ENCODE measurements at regions not wholly inside any gene's neighbourhood (a gene's known extent, or its start where the extent isn't known, plus 50 kb on each side); places are given as distances from the start of the nearest gene placed in this dataset.
"Not testable (repeated sequence)": the region's sequence is repeated elsewhere in the genome, so short reads cannot be mapped to it uniquely, and the experiment has no call there.

DNA sequence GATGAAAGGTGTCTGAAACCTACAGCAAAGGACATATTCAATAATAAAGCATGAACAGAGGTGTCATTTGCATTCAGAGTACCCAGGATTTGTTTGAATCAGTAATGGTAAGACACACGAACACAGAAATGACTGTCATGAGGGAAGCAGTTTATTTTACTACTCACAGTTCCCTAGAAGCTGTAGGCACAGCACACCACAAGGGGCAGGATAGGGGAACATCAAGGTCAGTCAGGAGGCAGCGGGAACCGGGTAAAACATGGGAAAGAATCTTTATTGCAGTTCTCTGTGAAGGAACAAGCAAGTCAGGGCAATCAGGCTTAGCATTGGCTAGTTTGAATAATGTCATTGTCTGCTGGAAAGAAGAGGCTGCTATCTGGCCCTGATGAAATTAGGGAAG, 70.2 kb upstream of the PDSS1 start:
- Histone ChIP-seq H3K36me3 (ENCODE audit: low read depth) (no peaks in the 10 kb centered on the region), H3K27me3 (ENCODE audit: insufficient read depth, poor library complexity, severe bottlenecking) (peaks cover 2% of the 10 kb centered on the region), H3K4me3 (ENCODE audit: severe bottlenecking) (no peak overlapping the region), H3K9me3 (ENCODE audit: severe bottlenecking) (no peaks in the 10 kb centered on the region), H3K4me1 (ENCODE audit: insufficient read depth, poor library complexity, severe bottlenecking) (no peaks in the 10 kb centered on the region), H3K27ac (ENCODE audit: poor library complexity, severe bottlenecking) (no peak overlapping the region)
- ATAC-seq (ENCODE audit: low read depth) (0 out of 3 replicates have a peak, but pooled peaks have one; percentile 31), DNase-seq (ENCODE audit: low spot score) (no peak)
- TF ChIP-seq CTCF (IDR thresholded peaks at IDR 0.05; ENCODE audit: poor library complexity, severe bottlenecking), result no peak

- H3K4me1 ChIP-seq (ENCODE audit: insufficient read depth, poor library complexity, severe bottlenecking), result no peaks in the 10 kb centered on the region
- no peak overlapping the region for H3K27ac ChIP-seq (ENCODE audit: poor library complexity, severe bottlenecking)
- no peak for TF ChIP-seq CTCF (IDR thresholded peaks at IDR 0.05; ENCODE audit: poor library complexity, severe bottlenecking)
- ATAC-seq (ENCODE audit: low read depth) (no peak), DNase-seq (ENCODE audit: low spot score) (no peak)
- H3K4me3 ChIP-seq (ENCODE audit: severe bottlenecking), result no peak overlapping the region
- H3K9me3 ChIP-seq (ENCODE audit: severe bottlenecking), result no peaks in the 10 kb centered on the region
- no peaks in the 10 kb centered on the region for H3K36me3 ChIP-seq (ENCODE audit: low read depth)
- peaks cover 2% of the 10 kb centered on the region for H3K27me3 ChIP-seq (ENCODE audit: insufficient read depth, poor library complexity, severe bottlenecking)
These were observed 69.1 kb upstream of the PDSS1 start for GRCh38 chr10:26628395-26628794.

- not testable (repeated sequence) for ATAC-seq (ENCODE audit: low read depth); H3K4me3 ChIP-seq (ENCODE audit: severe bottlenecking)
These were observed 65.3 kb upstream of the PDSS1 start for GRCh38 chr10:26632171-26632570.

GRCh38 chr10:26634111-26634510, 63.4 kb upstream of the PDSS1 start:
- not testable (repeated sequence) for H3K9me3 ChIP-seq (ENCODE audit: severe bottlenecking); DNase-seq (ENCODE audit: low spot score); H3K36me3 ChIP-seq (ENCODE audit: low read depth); ATAC-seq (ENCODE audit: low read depth); H3K4me1 ChIP-seq (ENCODE audit: insufficient read depth, poor library complexity, severe bottlenecking); H3K27ac ChIP-seq (ENCODE audit: poor library complexity, severe bottlenecking); H3K27me3 ChIP-seq (ENCODE audit: insufficient read depth, poor library complexity, severe bottlenecking); H3K4me3 ChIP-seq (ENCODE audit: severe bottlenecking)

More at GRCh38 chr10:26632171-26632570, 65.3 kb upstream of the PDSS1 start:
- not testable (repeated sequence) for H3K9me3 ChIP-seq (ENCODE audit: severe bottlenecking); H3K27ac ChIP-seq (ENCODE audit: poor library complexity, severe bottlenecking); DNase-seq (ENCODE audit: low spot score); H3K36me3 ChIP-seq (ENCODE audit: low read depth); H3K27me3 ChIP-seq (ENCODE audit: insufficient read depth, poor library complexity, severe bottlenecking); H3K4me1 ChIP-seq (ENCODE audit: insufficient read depth, poor library complexity, severe bottlenecking)

DNA sequence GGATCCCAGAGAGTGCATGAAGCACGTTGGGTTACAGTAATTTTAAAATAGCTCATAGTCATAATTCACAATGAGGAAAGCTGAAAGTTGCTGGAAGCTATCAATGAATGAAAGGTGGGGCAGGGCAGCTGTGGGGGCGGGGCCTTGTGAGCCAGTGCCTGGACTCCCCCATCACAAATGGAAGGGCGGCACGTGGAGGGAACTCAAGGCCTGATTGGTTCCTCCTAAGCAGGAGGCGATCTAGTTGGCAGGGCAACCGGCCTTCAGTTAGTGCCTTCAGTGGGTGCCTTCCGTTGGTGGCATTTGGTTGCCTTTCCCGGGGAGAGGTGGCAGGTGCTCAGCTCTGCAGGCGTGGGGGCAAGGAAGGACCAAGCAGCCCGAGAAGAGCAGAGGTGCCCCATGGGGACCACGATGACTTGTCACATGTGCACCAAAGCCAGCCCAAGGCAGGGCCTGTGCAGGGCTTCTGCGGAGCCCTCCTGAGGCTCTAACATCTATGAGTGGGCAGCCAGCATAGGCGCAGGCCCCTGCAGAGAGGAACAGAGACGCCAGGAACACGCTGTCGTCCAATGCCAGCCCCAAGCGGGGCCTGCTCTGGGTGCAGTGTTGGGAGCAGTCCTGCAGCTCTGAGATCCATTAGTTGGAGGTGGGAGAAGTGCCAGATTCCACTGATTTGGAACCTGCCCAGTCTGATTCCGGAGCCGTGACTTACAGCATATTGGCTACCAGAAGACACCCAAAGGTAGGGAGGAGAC, 59.8 kb upstream of the PDSS1 start:
- no peaks in the 10 kb centered on the region for H3K27me3 ChIP-seq (ENCODE audit: insufficient read depth, poor library complexity, severe bottlenecking)
- no peak for TF ChIP-seq CTCF (IDR thresholded peaks at IDR 0.05; ENCODE audit: poor library complexity, severe bottlenecking)
- H3K36me3 ChIP-seq (ENCODE audit: low read depth), result no peaks in the 10 kb centered on the region
- DNase-seq (ENCODE audit: low spot score) (no peak), ATAC-seq (ENCODE audit: low read depth) (no peak)
- no peak overlapping the region for H3K4me3 ChIP-seq (ENCODE audit: severe bottlenecking)
- H3K9me3 ChIP-seq (ENCODE audit: severe bottlenecking), result no peaks in the 10 kb centered on the region
- H3K4me1 ChIP-seq (ENCODE audit: insufficient read depth, poor library complexity, severe bottlenecking), result no peaks in the 10 kb centered on the region
- H3K27ac ChIP-seq (ENCODE audit: poor library complexity, severe bottlenecking), result no peak overlapping the region

- no peaks in the 10 kb centered on the region for H3K36me3 ChIP-seq (ENCODE audit: low read depth)
These were observed 57.1 kb upstream of the PDSS1 start for GRCh38 chr10:26640391-26640790.

More at GRCh38 chr10:26640391-26640790, 57.1 kb upstream of the PDSS1 start:
- H3K4me3 ChIP-seq (ENCODE audit: severe bottlenecking), result no peak overlapping the region
- H3K4me1 ChIP-seq (ENCODE audit: insufficient read depth, poor library complexity, severe bottlenecking), result no peaks in the 10 kb centered on the region
- DNase-seq (ENCODE audit: low spot score) (no peak), ATAC-seq (ENCODE audit: low read depth) (no peak)
- H3K27ac ChIP-seq (ENCODE audit: poor library complexity, severe bottlenecking), result no peak overlapping the region
- no peaks in the 10 kb centered on the region for H3K9me3 ChIP-seq (ENCODE audit: severe bottlenecking)
- no peak for TF ChIP-seq CTCF (IDR thresholded peaks at IDR 0.05; ENCODE audit: poor library complexity, severe bottlenecking)
- H3K27me3 ChIP-seq (ENCODE audit: insufficient read depth, poor library complexity, severe bottlenecking), result no peaks in the 10 kb centered on the region

All from RWPE2 (cell line).